Inflammatory macrophage treated with lipopolysaccharide for 1 hour (primary cell): ENCODE measurements at regions not wholly inside any gene's neighbourhood (a gene's known extent, or its start where the extent isn't known, plus 50 kb on each side); places are given as distances from the start of the nearest gene placed in this dataset.

Experiments used
- DNase-seq, 2 donors: peaks; one replicate each; pipeline ENCODE4 v3.0.0-alpha.2; 2020 to 2022

DNA sequence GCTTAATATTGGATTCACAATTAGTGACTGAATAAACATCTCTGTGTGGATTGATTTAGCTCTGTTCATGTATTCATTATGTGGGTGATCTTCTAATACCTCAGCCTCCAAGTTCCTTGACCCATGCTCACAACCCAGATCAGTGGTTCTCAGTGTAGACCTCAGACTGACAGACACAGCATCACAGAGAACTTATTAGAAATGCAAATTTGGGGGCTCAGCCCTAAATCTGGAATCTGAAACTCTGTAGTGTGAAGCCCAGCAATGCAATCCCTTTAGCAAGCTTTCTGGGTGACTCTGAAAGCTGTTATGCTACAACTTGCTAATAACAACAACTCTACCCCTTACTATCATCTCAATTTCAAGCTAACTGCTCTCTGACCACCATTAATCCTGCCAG, 273.1 kb upstream of the FANCL start:
- no peak for DNase-seq

GRCh38 chr2:58512878-58513277, 271.8 kb upstream of the FANCL start:
- no peak for DNase-seq

DNA sequence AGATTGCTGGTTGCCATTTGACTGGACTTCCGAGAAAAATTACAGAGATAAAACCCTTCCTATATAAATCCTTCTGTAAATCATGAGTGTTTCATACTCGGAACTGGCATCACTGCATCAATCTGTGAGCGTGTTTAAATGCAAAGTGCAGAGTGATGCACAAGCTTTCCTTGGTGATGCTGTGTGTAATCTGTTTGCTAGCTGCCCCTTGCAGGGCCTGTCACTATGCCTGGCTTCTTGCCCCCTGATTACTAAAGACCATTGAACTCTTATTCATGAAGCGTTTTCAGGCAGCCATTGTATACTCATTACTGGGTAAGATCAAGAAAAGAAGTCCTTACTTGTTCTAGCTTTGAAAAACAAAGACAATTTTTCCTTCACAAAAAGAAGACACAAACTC, 266.9 kb upstream of the FANCL start:
- DNase-seq, result no peak

DNA sequence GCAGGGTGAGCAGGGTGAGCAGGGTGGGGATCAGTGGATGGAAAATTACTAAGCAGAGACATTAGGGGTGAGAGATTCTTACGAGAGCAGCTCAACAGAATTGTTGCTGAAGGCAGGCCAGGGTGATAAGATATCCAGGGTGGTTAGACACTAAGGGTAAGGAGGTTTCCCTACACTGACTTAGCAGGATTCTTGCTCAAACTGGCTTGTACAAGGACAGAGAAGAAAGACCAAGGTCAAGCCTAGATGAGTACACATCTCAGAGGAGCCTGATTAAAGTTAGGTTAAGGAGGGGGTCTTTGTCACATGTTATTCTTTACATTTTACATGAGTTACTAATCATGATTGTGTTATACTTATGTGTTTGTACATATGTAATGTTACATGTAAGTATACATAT, 262.8 kb upstream of the FANCL start:
- DNase-seq, result no peak

- DNase-seq, result no peak
Measured at GRCh38 chr2:58502931-58503330, 261.8 kb upstream of the FANCL start.

GRCh38 chr2:58501371-58502160, 260.4 kb upstream of the FANCL start:
- DNase-seq, result no peak

- no peak for DNase-seq
Measured at GRCh38 chr2:58497168-58497567, 256.0 kb upstream of the FANCL start.

GRCh38 chr2:58495806-58496205, 254.7 kb upstream of the FANCL start:
- no peak for DNase-seq

GRCh38 chr2:58494071-58494501, 253.0 kb upstream of the FANCL start:
- no peak for DNase-seq

DNA sequence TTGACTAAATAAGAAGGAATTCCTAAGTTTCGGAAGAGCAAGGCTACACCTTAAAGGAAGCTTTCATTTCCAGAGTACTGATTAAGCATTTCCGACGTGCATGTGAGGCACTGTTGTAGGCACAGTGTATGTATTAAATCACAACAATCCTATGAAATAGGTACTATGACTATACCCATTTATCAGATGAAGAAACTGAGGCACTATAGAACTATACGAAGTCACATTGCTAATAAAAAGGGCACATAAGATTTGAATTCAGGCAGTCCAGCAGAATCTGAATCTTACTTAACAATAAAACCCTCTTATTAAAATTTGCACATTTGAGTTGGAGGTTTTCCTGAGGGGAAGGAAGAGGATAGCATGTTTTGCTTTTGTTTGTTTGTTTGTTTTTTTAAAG, 243.5 kb upstream of the FANCL start:
- DNase-seq, result no peak

GRCh38 chr2:58484221-58484620, 243.1 kb upstream of the FANCL start:
- DNase-seq, result no peak

DNA sequence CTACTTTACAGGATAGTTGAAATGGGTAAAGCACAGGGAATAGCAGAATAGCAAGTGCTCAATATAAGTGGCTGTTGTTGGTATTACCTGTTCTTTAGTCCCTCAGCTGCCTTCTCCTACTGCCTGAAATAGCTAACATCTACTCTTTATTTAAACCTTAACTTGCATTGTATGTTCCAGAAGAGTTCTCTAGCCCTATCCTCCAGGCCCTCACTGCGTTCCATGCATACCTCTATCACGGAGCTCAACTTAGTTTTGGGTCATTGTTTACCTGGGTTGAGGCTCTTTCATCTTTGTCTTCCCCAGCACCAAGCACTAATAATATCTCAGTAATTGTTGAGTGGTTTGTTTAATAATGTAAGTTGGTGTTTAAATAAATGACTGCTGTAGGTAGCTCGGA, 242.2 kb upstream of the FANCL start:
- no peak for DNase-seq

GRCh38 chr2:58481670-58482069, 240.5 kb upstream of the FANCL start:
- no peak for DNase-seq

GRCh38 chr2:58480141-58480540, 239.0 kb upstream of the FANCL start:
- no peak for DNase-seq

GRCh38 chr2:58479535-58480140, 238.5 kb upstream of the FANCL start:
- DNase-seq, result no peak

- DNase-seq, result no peak
Measured at GRCh38 chr2:58476556-58476955, 235.4 kb upstream of the FANCL start.

DNA sequence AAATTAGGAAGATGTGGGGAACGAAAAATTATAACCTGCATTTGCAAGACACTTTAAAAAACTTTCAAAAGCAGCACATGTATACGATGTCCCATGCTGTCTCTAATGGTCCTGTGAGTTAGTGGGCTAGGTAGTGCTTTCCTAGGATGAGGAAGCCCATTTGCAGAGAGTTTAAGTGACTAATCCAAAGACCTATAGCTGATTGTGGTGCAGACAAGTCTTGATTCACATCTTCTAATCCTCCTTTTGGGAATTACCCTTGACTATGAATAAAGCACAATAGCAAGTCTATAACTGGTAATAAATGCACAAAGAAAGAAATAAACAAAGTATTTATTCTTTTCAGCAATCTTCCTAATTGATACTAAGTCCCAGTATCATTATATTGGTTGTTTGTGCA, 234.6 kb upstream of the FANCL start:
- no peak for DNase-seq

- no peak for DNase-seq
Measured at GRCh38 chr2:58473165-58473564, 232.0 kb upstream of the FANCL start.

GRCh38 chr2:58466804-58467203, 225.7 kb upstream of the FANCL start:
- peak in 1 of 2 donors; percentile 3 for DNase-seq

DNA sequence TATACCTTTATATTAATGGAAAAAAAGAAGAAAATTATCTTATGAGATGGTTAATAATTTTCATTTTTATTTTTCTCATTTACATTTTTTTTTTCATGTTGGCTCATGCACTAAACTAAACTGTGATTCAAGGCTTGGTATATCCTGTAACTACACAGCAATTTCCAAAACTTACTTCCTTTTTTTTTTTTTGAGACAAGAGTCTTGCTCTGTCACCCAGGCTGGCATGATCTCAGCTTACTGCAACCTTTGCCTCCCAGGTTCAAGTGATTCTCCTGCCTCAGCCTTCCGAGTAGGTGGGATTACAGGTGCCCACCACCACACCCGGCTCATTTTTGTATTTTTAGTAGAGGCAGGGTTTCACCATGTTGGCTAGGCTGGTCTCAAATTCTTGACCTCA, 224.9 kb upstream of the FANCL start:
- peak; percentile 9 to 31 for DNase-seq

- DNase-seq, result no peak
Measured at GRCh38 chr2:58460670-58461069, 219.5 kb upstream of the FANCL start.

DNA sequence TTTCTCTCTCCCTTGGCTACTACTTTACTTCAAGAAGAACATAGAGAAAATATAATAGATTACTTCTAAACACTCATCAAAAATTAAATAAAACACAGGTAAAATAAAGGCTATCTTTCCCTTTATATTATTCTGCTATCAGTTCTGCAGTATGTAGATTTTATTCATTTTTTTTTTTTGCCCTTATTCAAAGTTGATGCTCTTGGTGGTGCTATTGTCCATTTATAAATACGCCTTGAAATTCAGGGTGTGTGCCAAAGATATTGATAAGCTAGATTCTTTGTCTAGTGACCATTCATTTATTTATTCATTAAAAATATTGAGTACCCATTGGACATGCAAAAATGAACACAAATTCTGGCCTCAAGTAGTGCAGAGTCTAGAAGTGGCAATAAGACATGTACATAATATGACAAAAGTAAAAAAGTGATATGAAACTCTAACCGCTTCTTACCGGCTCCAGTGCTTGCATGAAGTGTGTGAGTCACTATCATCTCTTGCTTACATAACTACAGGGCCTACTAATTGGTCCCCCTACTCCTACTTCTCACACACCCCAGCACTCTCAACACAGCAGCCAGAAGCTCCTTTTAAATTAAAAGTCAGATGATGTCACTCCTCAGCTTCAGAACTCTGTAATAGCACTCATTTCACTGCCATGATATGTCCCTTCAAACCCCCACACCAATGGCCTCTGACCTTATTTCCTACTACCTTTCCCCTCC, 208.3 kb upstream of the FANCL start:
- DNase-seq, result peak; percentile 48 to 79

DNA sequence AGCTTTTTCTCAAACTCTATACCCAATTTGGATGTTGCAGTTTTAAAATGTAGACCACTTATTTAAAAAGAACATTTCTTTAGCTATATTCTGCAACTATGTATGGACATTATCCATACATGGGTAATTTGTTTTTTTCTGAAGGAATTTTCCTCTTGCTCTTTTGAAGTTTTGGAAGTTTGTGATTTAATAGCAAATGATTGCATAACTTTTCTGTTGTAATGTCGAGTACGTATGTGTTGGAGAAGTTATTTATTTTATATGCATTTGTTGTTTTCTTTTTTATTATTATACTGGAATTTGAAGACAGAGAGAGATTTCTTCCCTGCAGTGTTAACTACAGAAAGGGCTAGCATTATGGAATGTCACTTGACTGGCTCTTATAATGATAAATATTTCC, 207.7 kb upstream of the FANCL start:
- peak; percentile 9 to 10 for DNase-seq

DNA sequence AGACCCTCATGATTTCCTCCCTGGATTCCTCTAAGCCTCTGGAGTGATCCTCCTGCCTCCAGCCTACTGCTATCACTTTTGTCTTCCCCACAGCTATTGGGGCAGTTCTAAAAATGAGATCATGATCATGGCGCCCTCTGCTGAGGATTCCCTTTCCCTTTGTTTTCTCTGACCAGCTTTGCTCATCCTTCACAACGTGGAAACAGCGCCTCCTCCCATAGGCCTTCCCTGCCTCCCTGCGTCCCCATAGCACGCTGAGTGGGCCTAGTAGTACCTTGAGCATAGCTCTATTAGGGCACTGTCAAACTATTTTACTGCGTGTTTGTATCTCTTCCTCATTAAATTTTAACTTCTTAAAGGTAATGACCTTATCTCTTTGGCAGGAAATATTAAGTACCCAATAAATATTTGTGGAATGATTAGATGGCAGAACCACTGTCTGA, 207.0 kb upstream of the FANCL start:
- DNase-seq, result peak; percentile 33 to 49
